ENCODE measurements at regions not wholly inside any gene's neighbourhood (a gene's known extent, or its start where the extent isn't known, plus 50 kb on each side); places are given as distances from the start of the nearest gene placed in this dataset.

- no peak for DNase-seq
These were observed 169.3 kb upstream of the ZP4 start for GRCh38 chr1:238060061-238060460.

- DNase-seq = no peak
These were observed 162.0 kb upstream of the ZP4 start for GRCh38 chr1:238052496-238053266.

GRCh38 chr1:238029126-238029525 is 138.4 kb upstream of the ZP4 start:
- DNase-seq = no peak

DNA sequence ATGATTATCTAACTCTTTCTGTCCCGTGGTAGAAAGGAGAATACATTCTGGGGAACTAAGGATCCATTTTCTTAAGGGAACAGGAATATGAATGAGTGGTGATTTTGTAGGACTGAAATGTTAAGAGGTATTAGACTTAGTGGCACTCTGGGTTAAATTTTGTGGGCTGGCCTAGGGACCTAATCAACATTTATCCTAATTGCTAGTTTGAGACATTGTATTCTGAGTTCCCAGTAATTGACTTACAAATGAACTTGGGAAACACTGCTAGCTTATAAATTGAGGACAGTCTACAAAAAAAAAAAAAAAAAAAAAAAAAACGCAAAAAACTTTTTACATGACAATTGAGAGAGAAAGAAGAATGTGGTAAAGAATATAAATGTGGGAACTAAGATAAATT is 136.6 kb upstream of the ZP4 start:
- DNase-seq = no peak

DNA sequence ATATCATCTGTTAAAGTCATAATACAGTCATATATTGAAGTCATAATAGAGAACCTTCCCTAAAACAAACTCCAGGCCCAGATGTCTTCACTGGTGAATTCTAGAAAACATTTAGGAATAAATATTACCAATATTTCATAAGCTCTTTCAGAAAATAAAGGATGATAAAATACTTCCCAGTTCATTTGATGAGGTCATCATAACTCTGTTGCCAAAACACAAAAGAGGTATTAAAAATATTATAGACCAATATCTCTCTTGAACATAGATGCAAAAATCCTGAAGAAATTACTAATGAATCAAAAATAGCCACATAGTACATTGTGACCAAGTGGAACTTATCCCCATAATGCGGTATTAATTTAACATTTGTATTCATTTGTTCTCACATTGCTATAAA is 132.4 kb upstream of the ZP4 start:
- DNase-seq = no peak

DNA sequence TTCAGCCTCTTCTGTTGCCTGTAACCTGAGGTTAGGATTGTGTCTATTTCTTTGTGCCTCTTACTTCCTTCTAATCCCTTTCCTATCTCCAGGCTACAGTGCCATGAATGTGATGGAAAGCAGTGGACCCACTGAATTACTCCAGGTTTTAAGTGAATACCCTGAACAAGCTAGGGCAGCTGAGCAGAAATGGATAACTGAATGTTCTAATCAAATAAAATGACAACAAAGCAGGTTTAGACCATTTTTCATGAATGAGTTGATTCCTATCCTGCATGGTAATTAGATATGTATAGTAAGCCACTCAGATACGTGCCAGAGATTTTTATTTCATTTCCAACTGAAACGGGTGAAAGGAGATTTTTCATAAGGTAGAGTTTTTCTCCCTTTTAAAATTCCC is 127.5 kb upstream of the ZP4 start:
- DNase-seq = no peak

DNA sequence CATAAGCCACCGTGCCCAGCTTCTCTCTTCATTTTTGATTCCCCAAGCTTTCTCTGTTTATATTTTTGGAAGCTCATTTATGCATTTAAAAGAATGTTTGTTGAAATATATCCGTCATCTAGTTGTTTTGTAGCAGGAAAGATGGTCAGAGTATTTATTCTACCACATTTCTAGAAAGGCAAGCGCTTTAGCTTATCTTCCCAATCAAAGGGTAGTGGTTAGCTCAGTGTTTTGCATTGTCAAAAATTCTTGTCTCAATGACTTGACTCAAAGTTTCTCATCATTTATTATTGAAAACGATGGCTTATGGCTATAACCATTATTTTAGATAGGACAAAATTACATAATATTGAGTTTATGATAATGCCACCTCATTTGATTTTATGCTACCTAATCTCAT is 116.1 kb upstream of the ZP4 start:
- no peak for DNase-seq

DNA sequence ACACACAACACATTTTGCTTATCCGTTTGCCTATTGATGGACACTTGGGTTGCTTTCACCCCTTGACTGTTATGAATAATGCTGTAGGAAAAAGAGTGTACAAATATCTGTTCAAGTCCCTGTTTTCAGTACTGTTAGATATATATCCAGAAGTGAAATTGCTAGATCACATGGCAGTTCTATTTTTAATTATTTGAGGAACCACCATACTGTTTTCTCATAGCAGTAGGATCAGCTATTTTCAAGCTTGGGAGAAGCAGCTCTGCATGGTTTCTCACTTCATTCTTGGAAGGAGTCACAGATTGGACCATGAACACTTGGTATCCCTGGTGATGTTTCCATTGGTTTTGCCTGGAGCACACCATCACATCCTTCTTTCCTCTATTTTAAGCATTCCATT is 114.4 kb upstream of the ZP4 start:
- no peak for DNase-seq

GRCh38 chr1:238001818-238002217 is 111.1 kb upstream of the ZP4 start:
- no peak for DNase-seq

- no peak for DNase-seq
These were observed 108.8 kb upstream of the ZP4 start for GRCh38 chr1:237999426-238000052.

- no peak for DNase-seq
These were observed 107.9 kb upstream of the ZP4 start for GRCh38 chr1:237998581-237998980.

DNA sequence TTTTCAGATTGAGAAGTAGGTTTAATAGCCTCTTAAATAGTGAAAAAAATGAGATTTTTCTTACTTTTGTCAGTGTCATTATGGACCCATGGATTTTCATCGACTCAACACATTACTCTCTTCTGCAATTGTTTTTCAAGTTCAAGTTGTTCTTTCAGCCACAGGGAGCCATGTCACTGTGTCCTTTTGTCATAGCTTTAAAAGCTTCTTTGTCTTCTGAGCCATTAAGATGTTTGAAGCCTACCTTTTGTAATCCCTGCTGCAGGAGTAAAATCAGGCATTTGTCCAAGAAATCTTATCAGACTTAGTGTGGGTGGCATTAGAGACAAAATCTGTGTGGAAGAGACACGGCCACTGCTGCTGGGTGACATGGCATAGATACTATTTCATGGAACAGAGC is 92.8 kb upstream of the ZP4 start:
- no peak for DNase-seq

GRCh38 chr1:237981223-237981622 is 90.5 kb upstream of the ZP4 start:
- DNase-seq = no peak

- no peak for DNase-seq
These were observed 85.6 kb upstream of the ZP4 start for GRCh38 chr1:237976331-237976730.

DNA sequence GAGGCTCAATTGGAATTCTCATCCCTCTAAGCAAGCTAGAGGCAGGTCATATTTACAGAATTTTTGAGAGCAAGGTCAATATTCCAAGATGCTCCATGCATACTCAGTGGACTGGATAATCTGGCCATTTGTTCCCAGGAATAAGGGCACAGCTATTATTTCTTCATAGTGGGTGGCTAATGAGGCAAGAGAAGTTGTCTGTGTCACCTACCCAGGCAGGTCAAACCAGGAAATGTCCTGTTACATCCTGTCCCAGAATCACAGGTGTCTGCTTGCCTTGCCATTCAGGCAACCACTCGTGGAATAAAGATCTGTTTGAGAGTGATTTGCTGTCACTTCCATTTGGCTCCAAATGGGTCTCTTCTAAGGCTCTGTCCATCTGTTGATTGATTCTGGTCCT is 85.2 kb upstream of the ZP4 start:
- DNase-seq = no peak

GRCh38 chr1:237975376-237975775 is 84.7 kb upstream of the ZP4 start:
- no peak for DNase-seq

- no peak for DNase-seq
These were observed 81.5 kb upstream of the ZP4 start for GRCh38 chr1:237972186-237972585.

GRCh38 chr1:237962985-237963384 is 72.3 kb upstream of the ZP4 start:
- DNase-seq = no peak

GRCh38 chr1:237961754-237962153 is 71.0 kb upstream of the ZP4 start:
- no peak for DNase-seq

DNA sequence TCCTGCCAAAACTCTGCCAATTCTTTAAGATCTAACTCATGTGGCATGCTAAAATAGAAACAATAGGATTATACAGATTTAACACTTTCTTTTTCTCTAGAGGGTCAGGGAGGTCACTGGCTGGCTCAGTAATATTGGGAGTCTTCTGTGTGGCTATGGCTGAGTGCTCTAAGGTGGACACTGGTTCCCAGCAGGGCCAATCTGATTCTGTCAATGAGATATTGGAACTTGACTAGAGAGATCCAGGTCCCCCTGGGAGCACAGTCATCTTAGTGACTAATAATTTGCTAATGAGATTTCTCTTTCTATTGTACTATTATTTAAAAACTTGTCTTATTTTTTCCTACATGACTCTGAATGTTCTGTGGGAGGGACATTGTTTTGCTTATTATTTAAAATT is 69.1 kb upstream of the ZP4 start:
- no peak for DNase-seq

GRCh38 chr1:237953238-237953637 is 62.5 kb upstream of the ZP4 start:
- DNase-seq = no peak

Measured in stimulated activated CD4-positive, alpha-beta T cell treated with anti-CD3 and anti-CD28 coated beads, Interleukin-15, amount 100 ng/mL, for 24 hours (primary cell).